HepG2 (cell line): ENCODE measurements at regions not wholly inside any gene's neighbourhood (a gene's known extent, or its start where the extent isn't known, plus 50 kb on each side); places are given as distances from the start of the nearest gene placed in this dataset.

Source experiments
- ATAC-seq: fragments of 200-7000 bp; cut with Tn5 transposase; 3 replicates; pipeline ENCODE4 v1.9.1; 2020; ENCODE audit warnings: mild to moderate bottlenecking, moderate library complexity
- BruUV-seq: library from RNA; stranded (reverse); fragments of 400-500 nt; replicated peaks from 2 replicates; lab custom pipeline; 2021; lab: Mats Ljungman, UMichigan
- CTCF ChIA-PET: fragments of 300-600 bp; formaldehyde crosslinking; extraction: SDS; loops from one replicate; lab custom pipeline; 2021; ENCODE audit warnings: low total read pairs, inconsistent platforms, low intra/inter-chr PET ratio; lab: Yijun Ruan, JAX
- POLR2A ChIA-PET: fragments of 350-600 bp; sonication (Branson Sonifier 250); formaldehyde crosslinking; loops from one replicate; lab custom pipeline; 2020; ENCODE audit warnings: antibody characterized with exemption, inconsistent platforms; lab: Yijun Ruan, JAX
- DNase-seq: peaks from one replicate; pipeline ENCODE4 v3.0.0-alpha.2; 2015; ENCODE audit warnings: low spot score
- FAIRE-seq: peaks from 3 replicates; lab custom pipeline; 2011; peaks lifted over from hg19 to GRCh38; lab: Jason Lieb, UNC
- H2AFZ ChIP-seq: one replicate; pipeline ENCODE4 v1.6.1; 2011; ENCODE audit warnings: low read length, inconsistent platforms
- H3K27ac ChIP-seq: fragments of 300-600 bp; 3 replicates; pipeline ENCODE4 v1.8.0; 2011; ENCODE audit warnings: mixed run types, mild to moderate bottlenecking, mixed read lengths, low read length, inconsistent platforms; ENCODE audit not compliant: insufficient read depth; ENCODE audit errors: extremely low read length
- H3K27me3 ChIP-seq, 2 experiments: fragments of 200-600 bp in 1 of 2; 2 replicates in 1 of 2; 3 replicates in 1 of 2; pipeline versions ENCODE4 v1.6.0 to v1.8.0; 2011; ENCODE audit warnings: low read length in 2 of 2, mild to moderate bottlenecking in 2 of 2, moderate library complexity in 2 of 2, inconsistent platforms in 1 of 2; ENCODE audit not compliant: insufficient read depth in 2 of 2, control insufficient read depth in 1 of 2
- H3K36me3 ChIP-seq, 2 experiments: fragments of 200-600 bp in 1 of 2; replicated peaks in 1 of 2; 2 replicates in 1 of 2; 3 replicates in 1 of 2; pipeline versions ENCODE4 v1.5.1 to v1.8.0; 2011; ENCODE audit warnings: low read length in 2 of 2, inconsistent platforms in 1 of 2; ENCODE audit not compliant: insufficient read depth in 2 of 2, control insufficient read depth in 1 of 2
- H3K4me1 ChIP-seq: 2 replicates; pipeline ENCODE4 v1.5.1; 2012; ENCODE audit warnings: low read length, inconsistent platforms; ENCODE audit not compliant: insufficient read depth
- H3K4me2 ChIP-seq: 2 replicates; pipeline ENCODE4 v1.6.0; 2011; ENCODE audit warnings: low read depth, low read length, inconsistent platforms
- H3K4me3 ChIP-seq, 3 experiments: fragments of 200-600 bp in 1 of 3; sonication (generic), shearing (Covaris generic) in 1 of 3; replicated peaks in 1 of 3; 2 replicates each; pipeline ENCODE4 v1.5.1; 2011 to 2016; ENCODE audit warnings: low read length in 3 of 3, inconsistent platforms in 2 of 3, low read depth in 2 of 3, mild to moderate bottlenecking in 2 of 3, control low read depth in 1 of 3, mixed read lengths in 1 of 3; ENCODE audit not compliant: insufficient read depth in 1 of 3
- H3K79me2 ChIP-seq: one replicate; pipeline ENCODE4 v1.6.1; 2011; ENCODE audit warnings: low read length, inconsistent platforms; ENCODE audit not compliant: insufficient read depth
- H3K9ac ChIP-seq: 2 replicates; pipeline ENCODE4 v1.6.0; 2011; ENCODE audit warnings: mild to moderate bottlenecking, low read depth, low read length, inconsistent platforms; ENCODE audit not compliant: insufficient read depth
- H3K9me3 ChIP-seq: 2 replicates; pipeline ENCODE4 v1.5.1; 2012; ENCODE audit warnings: mild to moderate bottlenecking, low read length
- H4K20me1 ChIP-seq: 2 replicates; pipeline ENCODE4 v1.6.0; 2011; ENCODE audit warnings: inconsistent platforms, mild to moderate bottlenecking, low read length, moderate library complexity; ENCODE audit not compliant: insufficient read depth
- CAMTA2 ChIP-seq: sonication (generic); formaldehyde crosslinking; IDR thresholded peaks from 2 replicates; pipeline ENCODE4 v1.4.0; 2020; ENCODE audit warnings: mild to moderate bottlenecking, missing genetic modification reagents, borderline replicate concordance
- ELF3 ChIP-seq: IDR thresholded peaks from 2 replicates; pipeline ENCODE4 v1.6.1; 2016; ENCODE audit warnings: missing genetic modification reagents, missing compliant biosample characterization
- HMG20A ChIP-seq: IDR thresholded peaks from 2 replicates; pipeline ENCODE4 v1.6.1; 2016; ENCODE audit warnings: borderline replicate concordance
- MLLT10 ChIP-seq: sonication (generic); formaldehyde crosslinking; IDR thresholded peaks from 2 replicates; pipeline ENCODE4 v1.4.0; 2020; ENCODE audit warnings: missing genetic modification reagents
- MXD4 ChIP-seq: IDR thresholded peaks from 2 replicates; pipeline ENCODE4 v1.6.1; 2016; ENCODE audit warnings: mild to moderate bottlenecking, missing biosample characterization, missing genetic modification reagents
- MYNN ChIP-seq: sonication (generic); formaldehyde crosslinking; IDR thresholded peaks from 2 replicates; pipeline ENCODE4 v1.4.0; 2020; ENCODE audit warnings: mild to moderate bottlenecking, low read depth, missing genetic modification reagents
- NFE2L1 ChIP-seq: sonication (generic); formaldehyde crosslinking; IDR thresholded peaks from 2 replicates; pipeline ENCODE4 v1.4.0; 2020; ENCODE audit warnings: missing genetic modification reagents, mild to moderate bottlenecking, borderline replicate concordance
- POLR2A ChIP-seq, 2 experiments: IDR thresholded peaks; 2 replicates each; pipeline ENCODE4 v1.6.1; 2011; ENCODE audit warnings: low read depth in 2 of 2, low read length in 2 of 2, mild to moderate bottlenecking in 1 of 2, moderate library complexity in 1 of 2; ENCODE audit not compliant: insufficient read depth in 1 of 2
- SAFB2 ChIP-seq: sonication (generic); formaldehyde crosslinking; IDR thresholded peaks from 2 replicates; pipeline ENCODE4 v1.5.1; 2020; ENCODE audit warnings: missing genetic modification reagents, low read depth, mild to moderate bottlenecking, borderline replicate concordance
- SNAPC2 ChIP-seq: sonication (generic); formaldehyde crosslinking; IDR thresholded peaks from 2 replicates; pipeline ENCODE4 v1.8.1; 2022; ENCODE audit warnings: mild to moderate bottlenecking, missing genetic modification reagents
- ZNF101 ChIP-seq: sonication (generic); formaldehyde crosslinking; IDR thresholded peaks from 2 replicates; pipeline ENCODE4 v1.4.0; 2020; ENCODE audit warnings: mild to moderate bottlenecking, low read depth, missing genetic modification reagents, borderline replicate concordance
- ZNF790 ChIP-seq: sonication (generic); formaldehyde crosslinking; IDR thresholded peaks from 2 replicates; pipeline ENCODE4 v1.8.0; 2022; ENCODE audit warnings: missing genetic modification reagents, mild to moderate bottlenecking, borderline replicate concordance
- WGBS: methylation state at CpG from one replicate; pipeline ENCODE4 v1.1.6; 2017; ENCODE audit warnings: low lambda C conversion rate; 5-methylcytosine and 5-hydroxymethylcytosine counted together
- in situ Hi-C: cut with HindIII; loops from 2 replicates; pipeline ENCODE4 v1.10.0; 2017; ENCODE audit warnings: low pct_unique_long_range_greater_than_20kb; ENCODE audit not compliant: extremely low pct_ligation_motif_present
- intact Hi-C: fragments of 100-400 bp; cut with micrococcal nuclease; formaldehyde crosslinking; loops from one replicate; pipeline ENCODE4 v1.10.0; 2022; ENCODE audit not compliant: unreplicated experiment
- TF ChIP-seq, protein P1 (sequence below): sonication (generic); IDR thresholded peaks from 2 replicates; pipeline ENCODE4 v1.6.1; 2016; ENCODE audit warnings: low read depth, borderline replicate concordance
- TF ChIP-seq, protein P2 (sequence below): sonication (generic); formaldehyde crosslinking; IDR thresholded peaks from 2 replicates; pipeline ENCODE4 v1.4.0; 2020; ENCODE audit warnings: missing genetic modification reagents

DNA sequence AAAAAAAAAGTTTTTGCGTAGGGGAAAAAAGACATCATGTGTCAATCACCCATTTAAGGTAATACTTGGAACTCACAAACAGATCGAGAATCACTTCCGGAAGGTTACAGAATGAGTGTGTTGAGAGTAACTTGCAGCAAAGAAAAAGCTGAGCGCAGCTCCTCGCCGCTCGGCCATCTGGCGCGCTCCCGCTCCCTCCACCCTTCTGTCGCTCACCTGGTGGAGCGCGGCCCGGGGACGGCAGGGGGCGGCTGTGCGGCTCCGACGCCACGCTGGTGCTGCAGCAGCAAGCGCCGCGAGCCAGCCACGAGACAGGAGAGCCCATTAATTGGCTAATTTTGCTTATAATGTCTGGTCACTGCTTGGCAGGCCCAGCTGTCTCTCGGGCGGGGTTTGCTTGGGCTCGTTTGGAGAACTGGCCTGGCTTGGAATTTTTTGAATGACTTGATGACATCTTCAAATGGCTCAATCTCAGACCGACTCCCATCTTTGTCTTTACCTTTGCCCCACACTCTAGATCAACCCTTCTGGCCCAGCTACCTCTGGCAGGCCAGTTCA is 601.8 kb downstream of the CCDC171 start (continued):
- TF ChIP-seq SAFB2: no peak
- TF ChIP-seq SNAPC2 (CRISPR knock-in tag): no peak

DNA sequence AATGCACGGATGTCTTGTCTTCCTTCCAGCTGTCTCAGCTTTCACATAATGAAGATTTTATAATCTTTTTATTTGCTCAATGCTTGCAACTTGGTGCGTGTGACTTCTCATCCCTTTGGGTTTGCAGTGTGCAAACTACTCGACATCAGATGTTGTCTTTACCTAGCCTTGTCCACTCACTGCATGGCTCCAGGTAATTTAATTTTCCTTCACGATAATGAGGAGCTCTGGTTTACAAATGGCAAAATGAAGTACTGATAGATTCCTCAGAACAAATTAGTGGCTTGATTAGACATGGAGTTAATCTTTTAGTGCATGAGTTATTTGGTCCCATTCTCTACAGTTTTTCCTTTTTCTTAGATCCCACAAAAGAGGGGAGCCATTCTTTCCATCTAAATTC is 603.0 kb downstream of the CCDC171 start:
- Histone ChIP-seq H3K9me3 (no peaks in the 10 kb centered on the region), H3K4me2 (no peak overlapping the region), H3K36me3 (no peaks in the 10 kb centered on the region), H3K79me2 (no peaks in the 10 kb centered on the region), H2AFZ (no peak overlapping the region), H4K20me1 (no peaks in the 10 kb centered on the region), H3K4me3 (no peak overlapping the region), H3K9ac (no peak overlapping the region), H3K27ac (no peak overlapping the region), H3K4me1 (no peaks in the 10 kb centered on the region), H3K27me3 (peaks cover 0 to 18% of the 10 kb centered on the region in 2 experiments; a peak in 1 of 5 replicates)
- ATAC-seq (no peak), DNase-seq (no peak), FAIRE-seq (no peak)
- no peak for TF ChIP-seq NFE2L1 (CRISPR knock-in tag)
- no peak for TF ChIP-seq ZNF790
- TF ChIP-seq MYNN (CRISPR knock-in tag): no peak
- BruUV-seq: no TSS peak
- intact Hi-C loops: no loop called here
- POLR2A ChIA-PET: no interaction called here
- 0% methylated on average over 4 of the region's 4 CpGs for WGBS
- in situ Hi-C loops: no loop called here
- CTCF ChIA-PET: no interaction called here

DNA sequence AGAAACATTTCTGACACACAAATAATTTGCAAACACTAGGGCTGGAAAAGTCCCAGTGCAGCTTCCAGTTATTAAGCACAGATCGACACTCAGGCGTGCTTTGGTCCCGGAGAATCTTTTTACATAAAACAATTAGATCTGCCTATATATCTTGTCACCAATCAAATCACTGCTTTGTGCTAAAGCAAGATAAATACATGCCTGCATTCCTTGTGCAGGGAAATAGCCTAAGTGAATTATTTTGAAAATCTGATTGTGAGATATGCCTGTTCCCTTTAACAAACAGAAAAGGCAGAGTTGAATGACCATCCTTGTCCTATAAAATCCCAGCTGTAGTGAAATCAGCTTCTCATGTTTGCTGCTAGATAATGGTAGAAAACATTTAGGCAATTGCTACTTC is 604.4 kb downstream of the CCDC171 start:
- ATAC-seq: no peak
- no peak overlapping the region for H3K27ac ChIP-seq
- intact Hi-C loops: no loop called here
- H2AFZ ChIP-seq: no peak overlapping the region
- BruUV-seq: no TSS peak
- TF ChIP-seq ZNF101 (CRISPR knock-in tag) (no peak), POLR2A (IDR thresholded peaks at IDR 0.05; ENCODE audit: insufficient read depth in 1 of 2, low read depth in 2 of 2, low read length in 2 of 2) (no peak), MLLT10 (no peak), ELF3 (CRISPR knock-in tag) (no peak), HMG20A (CRISPR knock-in tag) (no peak), CAMTA2 (CRISPR knock-in tag) (no peak), MXD4 (CRISPR knock-in tag) (no peak)
- TF ChIP-seq, protein P1, sequence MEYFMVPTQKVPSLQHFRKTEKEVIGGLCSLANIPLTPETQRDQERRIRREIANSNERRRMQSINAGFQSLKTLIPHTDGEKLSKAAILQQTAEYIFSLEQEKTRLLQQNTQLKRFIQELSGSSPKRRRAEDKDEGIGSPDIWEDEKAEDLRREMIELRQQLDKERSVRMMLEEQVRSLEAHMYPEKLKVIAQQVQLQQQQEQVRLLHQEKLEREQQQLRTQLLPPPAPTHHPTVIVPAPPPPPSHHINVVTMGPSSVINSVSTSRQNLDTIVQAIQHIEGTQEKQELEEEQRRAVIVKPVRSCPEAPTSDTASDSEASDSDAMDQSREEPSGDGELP: no peak
- TF ChIP-seq, protein P2, sequence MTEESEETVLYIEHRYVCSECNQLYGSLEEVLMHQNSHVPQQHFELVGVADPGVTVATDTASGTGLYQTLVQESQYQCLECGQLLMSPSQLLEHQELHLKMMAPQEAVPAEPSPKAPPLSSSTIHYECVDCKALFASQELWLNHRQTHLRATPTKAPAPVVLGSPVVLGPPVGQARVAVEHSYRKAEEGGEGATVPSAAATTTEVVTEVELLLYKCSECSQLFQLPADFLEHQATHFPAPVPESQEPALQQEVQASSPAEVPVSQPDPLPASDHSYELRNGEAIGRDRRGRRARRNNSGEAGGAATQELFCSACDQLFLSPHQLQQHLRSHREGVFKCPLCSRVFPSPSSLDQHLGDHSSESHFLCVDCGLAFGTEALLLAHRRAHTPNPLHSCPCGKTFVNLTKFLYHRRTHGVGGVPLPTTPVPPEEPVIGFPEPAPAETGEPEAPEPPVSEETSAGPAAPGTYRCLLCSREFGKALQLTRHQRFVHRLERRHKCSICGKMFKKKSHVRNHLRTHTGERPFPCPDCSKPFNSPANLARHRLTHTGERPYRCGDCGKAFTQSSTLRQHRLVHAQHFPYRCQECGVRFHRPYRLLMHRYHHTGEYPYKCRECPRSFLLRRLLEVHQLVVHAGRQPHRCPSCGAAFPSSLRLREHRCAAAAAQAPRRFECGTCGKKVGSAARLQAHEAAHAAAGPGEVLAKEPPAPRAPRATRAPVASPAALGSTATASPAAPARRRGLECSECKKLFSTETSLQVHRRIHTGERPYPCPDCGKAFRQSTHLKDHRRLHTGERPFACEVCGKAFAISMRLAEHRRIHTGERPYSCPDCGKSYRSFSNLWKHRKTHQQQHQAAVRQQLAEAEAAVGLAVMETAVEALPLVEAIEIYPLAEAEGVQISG (CRISPR knock-in tag): no peak
- DNase-seq: no peak
- ChIA-PET CTCF (no interaction called here), POLR2A (no interaction called here)
- WGBS: 79% methylated on average over 3 of the region's 3 CpGs
- FAIRE-seq: no peak
- H4K20me1 ChIP-seq: no peaks in the 10 kb centered on the region
- H3K27me3 ChIP-seq: peaks cover 0 to 18% of the 10 kb centered on the region in 2 experiments; a peak in 1 of 5 replicates
- no peaks in the 10 kb centered on the region for H3K4me1 ChIP-seq
- no peak overlapping the region for H3K4me3 ChIP-seq
- H3K79me2 ChIP-seq: no peaks in the 10 kb centered on the region
- no peaks in the 10 kb centered on the region for H3K36me3 ChIP-seq
- no peaks in the 10 kb centered on the region for H3K9me3 ChIP-seq
- in situ Hi-C loops: no loop called here
- H3K4me2 ChIP-seq: no peak overlapping the region
- no peak overlapping the region for H3K9ac ChIP-seq
